ENCODE measurements at regions not wholly inside any gene's neighbourhood (a gene's known extent, or its start where the extent isn't known, plus 50 kb on each side); places are given as distances from the start of the nearest gene placed in this dataset.
"Not testable (repeated sequence)": the region's sequence is repeated elsewhere in the genome, so short reads cannot be mapped to it uniquely, and the experiment has no call there.

DNA sequence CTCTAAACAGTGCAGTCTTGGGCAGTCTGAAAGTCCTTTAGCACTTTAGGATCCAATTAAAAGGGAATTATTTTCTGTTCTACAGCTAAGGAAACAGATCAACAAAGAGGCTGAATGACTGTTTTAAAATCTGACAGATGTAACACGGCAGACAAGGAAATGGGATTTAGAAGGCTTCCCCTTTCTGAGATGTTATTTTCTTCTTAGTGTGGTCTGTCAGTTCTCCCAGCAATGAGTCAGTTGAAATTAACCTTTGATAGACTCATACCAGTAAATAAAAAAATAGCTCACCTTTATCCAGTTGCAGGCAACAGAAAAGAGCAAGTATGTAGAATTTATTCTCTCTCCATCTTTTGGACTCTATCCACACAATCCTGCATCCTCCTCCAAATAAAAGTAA lies 98.1 kb downstream of the NEDD1 start:
- in situ Hi-C loops (cut with HindIII; ENCODE audit: low sequenced_read_pairs) = no loop called here

DNA sequence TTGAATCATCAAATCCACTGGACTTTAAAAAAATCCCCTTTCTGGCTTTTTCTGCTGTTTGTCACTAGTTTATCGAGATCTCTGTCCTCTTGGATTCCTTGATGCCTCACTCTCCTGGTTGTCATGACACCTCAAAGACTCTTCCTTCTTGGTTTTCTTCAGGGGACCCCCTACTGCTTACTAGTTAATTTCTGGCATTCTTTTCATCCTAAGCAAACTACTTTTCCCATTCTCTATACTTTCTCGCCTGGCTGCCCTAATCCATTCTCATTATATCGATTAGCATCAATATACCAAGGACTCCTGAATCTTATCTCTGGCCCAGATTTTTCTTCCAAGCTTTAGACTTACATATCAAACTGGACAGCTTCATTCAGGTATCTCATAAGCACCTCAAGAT lies 98.6 kb downstream of the NEDD1 start:
- in situ Hi-C loops (cut with HindIII; ENCODE audit: low sequenced_read_pairs) = no loop called here

DNA sequence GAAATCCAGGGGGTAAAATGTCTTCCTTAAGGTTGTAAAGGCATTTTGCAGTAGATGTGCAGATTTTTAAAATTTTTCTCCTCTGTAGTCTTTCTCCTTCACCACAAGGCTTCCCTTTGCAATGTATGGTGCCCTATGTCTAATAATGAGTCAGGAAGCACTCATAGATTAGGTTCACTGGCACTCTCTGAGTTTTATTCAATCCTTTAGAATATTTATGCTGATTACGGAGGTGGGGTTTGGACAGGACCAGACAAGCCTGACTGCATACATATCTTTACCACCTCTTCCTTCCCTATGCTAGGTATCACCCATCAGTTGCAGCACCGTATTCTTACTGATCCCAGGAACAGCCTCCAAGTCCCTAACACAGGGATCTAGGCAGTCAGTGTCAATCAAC lies 99.5 kb downstream of the NEDD1 start:
- in situ Hi-C loops (cut with HindIII; ENCODE audit: low sequenced_read_pairs) = no loop called here

DNA sequence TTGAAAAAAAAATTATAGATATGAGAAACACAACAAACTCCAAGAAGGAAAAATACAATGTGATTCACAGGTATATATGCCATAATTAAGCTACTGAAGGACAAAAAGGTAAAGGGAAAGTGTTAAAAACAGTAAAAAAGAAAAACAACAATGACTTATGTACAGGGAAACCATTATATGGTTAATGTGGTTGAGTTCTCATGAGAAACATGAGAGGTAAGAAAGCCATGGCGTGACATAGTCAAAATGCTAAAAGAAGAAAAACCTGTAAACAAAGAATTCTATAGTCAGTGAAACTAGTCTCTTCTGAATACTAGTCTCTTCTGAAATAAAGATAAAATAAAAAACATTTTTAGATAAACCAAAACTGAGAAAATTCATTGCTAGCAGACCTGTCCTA lies 109.1 kb downstream of the NEDD1 start:
- in situ Hi-C loops (cut with HindIII; ENCODE audit: low sequenced_read_pairs) = no loop called here

DNA sequence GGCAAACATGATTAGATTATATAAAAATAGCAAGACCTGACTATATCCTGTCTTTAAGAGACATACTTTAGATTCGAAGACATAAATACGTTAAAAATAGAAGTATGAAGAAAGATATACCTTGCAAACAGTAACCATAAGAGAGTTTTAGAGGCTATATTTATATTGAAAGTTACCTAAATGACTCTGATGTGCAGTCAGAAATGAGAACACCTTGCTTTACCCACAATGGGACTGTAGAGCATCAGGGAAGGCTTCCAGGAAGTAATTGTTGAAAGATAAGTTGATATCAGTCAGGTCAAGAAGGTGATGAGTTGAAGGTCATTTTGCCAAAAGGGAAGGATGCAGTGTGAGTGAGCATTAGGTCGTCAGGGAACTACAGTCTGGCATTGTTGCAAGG lies 110.2 kb downstream of the NEDD1 start:
- in situ Hi-C loops (cut with HindIII; ENCODE audit: low sequenced_read_pairs) = no loop called here

DNA sequence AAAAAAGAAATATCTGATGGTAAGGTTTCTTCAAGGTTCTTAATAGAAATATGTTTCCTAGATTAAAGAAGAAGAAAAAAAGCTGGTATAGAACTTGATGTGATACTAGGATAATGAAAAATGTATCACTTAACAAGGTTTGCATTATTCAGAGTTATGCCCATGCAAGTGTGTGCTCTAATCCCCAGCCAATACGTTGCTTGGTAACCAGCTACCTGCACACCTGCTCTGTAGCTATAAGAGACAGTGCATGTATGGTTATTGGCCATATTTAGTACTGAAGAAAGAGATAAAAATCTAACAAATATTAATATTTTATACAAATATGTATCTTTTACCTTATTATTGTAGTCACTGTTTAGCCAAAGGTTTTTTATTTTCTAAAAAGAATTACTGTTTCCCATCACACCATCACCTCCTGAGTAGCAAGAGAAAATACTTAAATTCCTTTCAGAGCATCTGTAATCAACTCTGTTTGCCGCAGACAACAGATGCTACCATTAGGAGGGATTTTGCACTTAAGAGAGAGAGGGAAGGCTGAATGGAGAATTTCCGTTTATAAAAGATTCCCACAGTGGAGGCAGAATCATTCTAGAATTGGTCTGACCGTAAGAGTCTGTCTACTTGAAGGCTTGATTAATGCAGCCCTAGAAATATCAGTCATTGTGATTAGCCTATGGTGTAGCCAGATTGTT lies 115.6 kb downstream of the NEDD1 start:
- in situ Hi-C loops (cut with HindIII; ENCODE audit: low sequenced_read_pairs) = no loop called here

DNA sequence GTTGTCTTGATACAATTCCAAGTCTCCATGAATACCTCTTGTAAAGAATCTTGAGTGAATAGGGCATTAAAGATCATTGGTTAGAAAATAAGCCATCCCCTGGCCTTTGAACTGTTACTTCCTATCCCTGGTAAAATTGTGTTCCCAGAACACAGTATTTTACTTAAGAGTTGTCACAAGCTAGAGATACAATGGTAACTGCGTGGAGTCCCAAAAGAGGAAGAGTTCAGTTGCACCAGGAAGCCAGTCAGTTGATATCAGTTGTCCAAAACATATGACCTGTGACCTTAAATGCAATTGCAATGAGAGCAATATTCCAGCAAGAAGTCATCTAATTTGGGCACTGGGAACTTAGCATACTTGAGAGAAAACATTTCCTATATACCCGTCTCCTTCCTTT lies 117.3 kb downstream of the NEDD1 start:
- in situ Hi-C loops (cut with HindIII; ENCODE audit: low sequenced_read_pairs) = no loop called here

DNA sequence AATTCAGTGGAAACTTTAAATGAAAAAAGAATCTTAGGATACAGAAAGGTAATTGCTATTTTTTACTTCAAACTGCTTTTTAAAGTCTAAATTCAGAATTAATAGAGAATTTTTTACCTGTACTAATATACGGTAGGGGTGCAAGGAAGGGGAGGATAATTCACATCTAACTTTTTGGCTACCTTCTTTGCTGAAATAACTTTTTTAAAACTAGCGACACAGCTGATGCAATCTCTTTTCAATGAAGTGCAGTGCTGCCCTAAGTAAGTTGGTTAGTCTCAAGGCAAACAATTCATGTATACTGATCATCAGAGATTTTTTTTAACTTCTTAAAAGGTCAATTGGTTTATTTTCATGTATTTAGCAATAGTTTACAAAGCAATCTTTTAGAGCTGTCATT lies 119.8 kb downstream of the NEDD1 start:
- in situ Hi-C loops (cut with HindIII; ENCODE audit: low sequenced_read_pairs) = loop anchor here (5.0 kb wide), 1 partner anchor 35 kb away; no protein-coding TSS in a partner anchor

DNA sequence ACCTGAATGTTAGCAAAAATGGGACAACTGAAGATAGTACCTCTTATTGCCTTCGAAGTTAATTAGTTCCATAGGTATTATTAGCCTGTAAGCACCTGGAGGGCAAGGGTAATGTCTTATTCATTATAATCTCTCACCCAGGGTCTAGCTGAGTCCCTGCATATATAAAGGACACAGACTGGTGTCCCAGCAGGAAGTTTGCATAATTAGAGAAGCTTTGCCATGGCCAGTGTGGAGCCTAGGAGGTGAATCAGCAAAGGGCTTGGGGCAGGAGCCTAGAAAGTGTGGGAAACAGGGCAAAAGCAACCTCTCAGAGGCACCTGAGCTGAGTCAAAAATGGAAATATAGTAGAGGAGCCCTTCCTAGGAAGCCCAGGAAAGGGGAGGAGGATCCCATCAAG lies 120.4 kb downstream of the NEDD1 start:
- in situ Hi-C loops (cut with HindIII; ENCODE audit: low sequenced_read_pairs) = loop anchor here (5.0 kb wide), 1 partner anchor 35 kb away; no protein-coding TSS in a partner anchor

DNA sequence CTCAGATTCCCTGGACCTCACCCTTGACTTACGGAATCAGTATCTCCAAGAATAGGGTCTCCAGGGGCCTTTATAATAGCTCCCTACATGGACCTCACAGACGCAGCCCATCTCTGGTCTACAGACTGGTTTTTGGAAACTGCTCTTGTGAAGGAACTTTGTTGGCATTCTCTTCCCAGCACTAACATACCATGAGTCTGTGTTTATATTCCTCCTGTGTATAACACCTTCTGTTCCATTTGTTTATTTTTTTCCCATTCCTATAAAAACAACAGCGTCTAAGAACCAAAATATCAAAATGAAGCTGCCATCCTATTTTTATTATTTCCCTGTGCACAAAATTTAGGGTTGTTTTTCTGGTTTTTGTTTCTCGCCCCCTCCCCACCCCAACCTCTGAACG lies 131.1 kb downstream of the NEDD1 start:
- in situ Hi-C loops (cut with HindIII; ENCODE audit: low sequenced_read_pairs) = no loop called here

DNA sequence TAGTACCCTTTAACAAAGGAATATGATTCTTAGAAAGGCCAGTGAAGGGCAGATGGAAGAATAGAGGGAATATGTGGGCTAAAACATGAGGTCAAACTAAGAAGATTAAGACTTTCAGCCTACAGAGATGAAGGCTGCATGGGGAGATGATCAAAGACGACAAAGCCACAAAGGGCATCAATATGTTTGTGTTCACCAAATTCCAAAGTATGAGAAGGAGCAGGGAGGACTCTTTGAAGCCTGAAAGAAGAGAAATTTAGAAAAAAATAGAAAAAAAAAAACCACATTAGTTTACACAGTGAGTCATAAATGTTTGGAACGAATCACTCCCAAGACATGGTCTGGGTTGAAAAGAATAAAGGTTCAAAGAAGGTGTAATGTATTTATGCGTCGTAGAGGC lies 131.8 kb downstream of the NEDD1 start:
- in situ Hi-C loops (cut with HindIII; ENCODE audit: low sequenced_read_pairs) = no loop called here

DNA sequence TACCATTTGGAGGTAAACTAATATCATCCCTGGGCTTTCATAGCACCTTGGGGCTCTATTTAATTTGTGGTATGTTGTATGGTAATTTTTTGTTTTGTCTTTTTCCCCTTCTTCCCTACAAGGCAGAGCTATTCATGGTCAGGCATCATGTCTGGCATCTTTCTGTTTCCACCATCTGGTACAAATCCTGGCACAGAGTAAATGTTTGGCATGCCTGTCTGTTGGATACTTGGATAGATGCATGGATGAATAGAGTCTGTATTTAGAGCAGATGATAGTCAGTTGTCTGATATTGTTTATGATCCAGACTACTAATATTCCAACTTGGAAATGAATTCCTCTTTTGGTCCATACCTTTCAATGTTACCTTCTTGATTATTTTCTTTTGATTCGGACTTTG lies 139.8 kb downstream of the NEDD1 start:
- in situ Hi-C loops (cut with HindIII; ENCODE audit: low sequenced_read_pairs) = no loop called here

DNA sequence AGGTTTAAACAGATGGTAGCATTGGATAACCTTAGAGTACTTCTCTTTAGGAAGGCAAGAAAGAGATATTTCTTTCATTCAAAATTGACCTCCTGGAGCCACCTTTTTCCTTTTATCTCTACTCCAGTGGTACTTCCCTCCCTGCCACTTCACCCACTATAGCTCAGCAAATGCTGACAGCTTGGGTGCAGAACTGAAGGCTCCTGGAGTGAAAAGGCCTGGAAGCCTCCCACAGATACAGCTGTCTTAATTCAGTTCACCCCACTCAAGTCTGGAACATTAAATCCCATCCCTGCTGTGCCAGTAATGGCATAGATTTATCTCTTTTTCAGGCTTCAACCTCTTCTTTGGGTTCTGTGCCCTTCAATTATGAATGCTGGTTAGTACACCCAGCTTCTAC lies 140.3 kb downstream of the NEDD1 start:
- in situ Hi-C loops (cut with HindIII; ENCODE audit: low sequenced_read_pairs) = no loop called here

DNA sequence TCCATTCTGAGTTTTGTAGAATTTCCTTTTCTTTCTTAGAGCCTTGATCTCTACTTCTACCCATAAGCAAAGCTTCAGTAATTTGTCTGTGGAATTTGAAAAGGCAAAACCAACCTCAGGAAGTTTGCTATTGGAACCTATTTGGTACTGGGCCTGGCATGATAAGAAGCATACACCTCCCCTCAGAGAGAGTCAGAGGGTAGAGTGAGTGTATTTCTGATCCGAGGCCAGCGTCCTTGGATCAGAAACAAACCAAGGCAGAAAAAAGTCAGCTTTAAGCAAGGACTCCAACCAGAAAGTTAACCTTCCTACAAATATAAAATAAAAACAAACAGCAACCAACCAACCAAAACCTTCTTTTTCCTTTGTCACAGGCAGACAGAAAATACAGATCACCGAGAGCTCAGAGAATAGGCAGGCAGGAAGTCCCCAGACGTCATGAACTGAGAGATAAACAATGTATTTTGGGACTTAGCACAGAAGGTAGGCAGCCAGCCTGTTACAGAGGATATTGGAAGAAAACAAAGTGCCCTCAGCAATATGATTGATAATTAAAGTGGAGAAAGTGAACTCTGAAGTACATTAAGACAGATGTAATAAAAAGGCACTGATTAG lies 141.5 kb downstream of the NEDD1 start:
- in situ Hi-C loops (cut with HindIII; ENCODE audit: low sequenced_read_pairs) = no loop called here

DNA sequence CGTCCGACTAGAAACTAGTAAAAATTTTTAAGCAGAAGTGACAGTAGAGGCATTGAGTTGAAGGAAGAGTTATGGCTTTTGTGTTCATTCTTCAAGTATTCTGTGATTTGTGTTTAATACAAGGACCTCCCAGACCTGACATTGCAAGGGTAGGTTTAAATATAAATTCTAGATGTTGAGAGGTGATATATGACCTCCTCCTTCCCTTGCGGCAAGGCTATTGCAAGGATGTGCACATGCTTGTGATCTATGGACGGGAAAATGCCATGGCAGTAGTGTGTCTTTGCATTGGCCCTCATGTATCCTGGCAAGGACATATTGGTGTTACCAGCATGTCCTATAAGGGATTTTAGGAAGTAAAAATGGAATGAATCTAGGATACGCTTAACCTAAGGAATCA lies 143.5 kb downstream of the NEDD1 start:
- in situ Hi-C loops (cut with HindIII; ENCODE audit: low sequenced_read_pairs) = no loop called here

DNA sequence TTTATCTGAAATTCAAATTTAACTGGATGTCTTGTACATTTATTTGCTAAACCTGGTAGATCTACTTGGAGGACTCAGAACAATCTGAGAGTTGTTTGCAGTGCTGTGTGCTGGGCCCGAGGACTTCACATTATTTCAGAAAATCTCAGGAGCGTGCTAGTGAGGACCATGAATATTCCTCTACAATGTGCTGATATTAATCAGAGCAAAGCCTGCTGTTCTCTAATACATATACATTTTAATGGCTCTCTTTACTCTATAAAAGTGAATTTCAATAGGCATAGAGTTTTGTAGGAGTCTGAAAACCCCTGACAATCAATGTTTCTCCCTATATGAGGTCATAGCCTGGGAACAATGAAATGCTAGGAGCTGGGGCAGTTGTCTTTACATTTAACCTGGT lies 144.3 kb downstream of the NEDD1 start:
- in situ Hi-C loops (cut with HindIII; ENCODE audit: low sequenced_read_pairs) = no loop called here

DNA sequence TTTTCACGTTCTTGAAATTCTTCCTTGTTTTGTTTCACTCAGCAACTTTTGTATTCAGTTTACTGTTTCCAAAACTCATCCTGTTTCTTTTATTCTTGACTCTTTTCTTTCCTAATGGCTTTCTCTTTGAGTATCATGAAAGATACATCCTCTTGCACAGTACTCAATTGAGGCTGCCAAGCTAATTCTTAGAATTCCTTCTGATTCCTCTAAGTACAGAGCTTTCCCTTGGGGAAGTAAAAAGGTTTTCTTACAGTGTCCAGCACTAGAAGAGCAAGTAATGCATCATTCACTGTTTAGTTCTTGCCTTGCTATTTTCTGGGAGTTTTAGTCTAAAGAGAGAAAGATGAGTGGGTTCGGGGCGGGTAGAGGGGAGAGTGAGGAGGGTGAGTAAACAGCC lies 154.1 kb downstream of the NEDD1 start:
- in situ Hi-C loops (cut with HindIII; ENCODE audit: low sequenced_read_pairs) = no loop called here

DNA sequence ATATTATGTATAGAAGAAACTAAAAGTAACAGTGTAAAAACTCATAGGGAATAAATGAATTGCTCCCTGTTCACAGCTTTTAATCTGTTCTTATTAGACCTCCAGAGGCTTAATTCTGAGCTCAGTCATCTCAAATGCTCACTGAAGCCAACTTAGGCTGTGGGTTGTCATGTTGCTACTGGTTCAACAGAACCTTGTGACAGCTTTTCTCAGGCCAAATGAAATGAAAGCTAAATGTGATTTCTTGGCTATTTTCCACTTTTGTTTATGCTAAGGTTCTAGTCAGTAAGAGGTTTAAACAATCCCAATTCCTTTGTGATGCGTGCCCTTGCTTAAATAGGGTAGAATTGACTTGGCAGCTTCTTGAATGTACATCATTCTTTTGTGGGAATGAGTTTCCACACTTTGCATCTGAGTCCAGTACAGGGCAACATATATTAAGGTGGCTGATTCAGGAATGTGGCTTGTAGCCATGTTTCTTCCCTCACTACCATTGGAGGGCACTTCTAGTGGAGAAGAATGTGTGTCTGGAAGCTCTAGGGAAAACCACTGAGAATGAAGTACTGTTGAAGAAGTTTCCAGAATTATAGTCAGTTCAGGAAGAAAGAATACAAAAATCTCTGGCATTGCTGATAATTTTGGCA lies 156.4 kb downstream of the NEDD1 start:
- in situ Hi-C loops (cut with HindIII; ENCODE audit: low sequenced_read_pairs) = no loop called here

DNA sequence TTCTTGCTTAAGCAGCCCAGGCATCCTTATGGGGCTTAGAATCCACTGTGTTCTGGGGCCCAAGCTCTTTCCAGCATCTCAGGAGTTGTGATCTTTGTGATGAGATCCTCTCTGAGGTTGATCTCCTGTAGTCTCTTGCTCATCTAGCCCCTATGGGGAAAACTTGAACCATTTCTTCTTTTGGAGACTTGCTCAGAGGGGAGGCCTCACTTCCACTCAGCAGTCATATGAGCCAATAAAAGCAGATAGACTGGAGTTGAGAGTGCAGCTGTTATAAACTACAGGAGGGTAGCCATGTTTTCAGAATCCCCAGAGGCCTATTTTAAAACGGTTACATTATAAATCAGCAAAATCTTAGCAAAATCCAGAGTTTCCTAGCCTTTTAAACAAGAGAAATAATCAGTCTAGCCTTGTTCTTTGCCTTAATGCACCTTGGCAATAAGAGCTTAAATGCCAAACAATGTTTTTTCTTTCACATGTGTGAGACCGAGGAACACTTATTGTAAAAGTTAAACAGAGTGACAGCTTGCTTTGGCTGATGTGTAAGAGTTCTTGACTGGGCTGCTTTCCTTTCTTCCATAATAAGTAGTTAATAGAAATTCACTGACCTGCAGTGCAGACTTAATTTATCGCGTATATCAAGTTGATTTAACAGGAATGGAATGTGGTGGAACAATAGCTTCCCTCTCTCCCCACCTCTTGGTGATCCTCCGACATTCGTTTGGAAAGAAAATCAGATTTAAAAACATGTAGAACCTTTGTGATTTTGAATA lies 168.3 kb downstream of the NEDD1 start:
- in situ Hi-C loops (cut with HindIII; ENCODE audit: low sequenced_read_pairs) = no loop called here

DNA sequence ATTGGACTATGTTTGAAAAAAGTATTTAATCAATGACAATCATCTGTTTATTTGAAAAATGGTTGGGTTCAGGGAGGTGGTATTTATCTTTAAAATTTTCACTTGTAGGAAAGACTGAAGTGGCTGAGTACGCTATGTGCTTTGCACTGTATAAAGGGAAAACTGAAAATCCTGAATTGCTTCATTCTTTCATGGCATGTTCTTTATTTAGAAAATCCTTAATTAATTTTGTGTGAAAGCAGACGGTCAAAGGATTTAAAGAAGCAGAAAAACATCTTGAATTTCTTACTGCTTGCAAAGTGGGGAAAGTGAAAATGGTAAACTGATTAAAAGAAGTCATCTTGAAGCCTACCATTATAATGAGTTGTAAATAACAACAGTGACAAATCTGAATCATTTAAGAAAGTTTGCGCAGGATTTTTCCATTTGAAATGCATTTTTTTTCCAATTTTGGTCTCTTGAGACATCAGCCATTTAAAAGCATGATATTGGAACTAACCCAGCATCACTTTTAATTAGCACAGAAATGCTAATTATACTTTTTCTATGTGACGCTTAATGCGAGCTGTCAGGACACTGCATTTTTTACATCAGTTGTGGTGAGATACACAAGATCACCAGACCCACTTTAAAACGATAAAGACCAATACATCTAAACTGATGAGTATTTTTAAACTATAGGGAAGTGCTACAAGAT lies 169.0 kb downstream of the NEDD1 start:
- in situ Hi-C loops (cut with HindIII; ENCODE audit: low sequenced_read_pairs) = no loop called here

DNA sequence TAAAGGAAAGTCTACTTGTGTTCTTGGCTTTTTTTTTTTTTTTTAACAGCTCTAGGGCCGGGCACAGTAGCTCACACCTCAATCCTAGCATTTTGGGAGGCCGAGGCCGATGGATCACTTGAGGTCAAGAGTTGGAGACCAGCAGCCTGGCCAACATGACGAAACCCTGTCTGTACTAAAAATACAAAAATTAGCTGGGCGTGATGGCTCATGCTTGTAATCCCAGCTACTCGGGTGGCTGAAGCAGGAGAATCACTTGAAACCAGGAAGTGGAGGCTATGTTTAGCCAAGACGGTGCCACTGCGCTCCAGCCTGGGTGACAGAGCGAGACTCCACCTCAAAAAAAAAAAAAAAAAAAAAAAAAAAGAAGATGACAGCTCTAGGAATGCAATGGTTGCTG lies 169.9 kb downstream of the NEDD1 start:
- in situ Hi-C loops (cut with HindIII; ENCODE audit: low sequenced_read_pairs) = not testable (repeated sequence)

Data from endothelial cell of hepatic sinusoid (primary cell).